Sigmoid colon (tissue), 6 donors: ENCODE measurements at regions not wholly inside any gene's neighbourhood (a gene's known extent, or its start where the extent isn't known, plus 50 kb on each side); places are given as distances from the start of the nearest gene placed in this dataset.

Experiments
- DNase-seq: peaks from one replicate; pipeline ENCODE4 v3.0.0-alpha.2; 2019
- H3K27ac ChIP-seq, 4 donors: fragments of 200-600 bp; sonication (generic); one replicate each; pipeline ENCODE4 v1.5.1; 2016 to 2019; ENCODE audit warnings: mild to moderate bottlenecking in 1 of 4
- H3K27me3 ChIP-seq, 3 donors: fragments of 200-600 bp; sonication (generic); one replicate each; pipeline ENCODE4 v1.5.1; 2019; ENCODE audit warnings: mild to moderate bottlenecking in 1 of 3
- H3K36me3 ChIP-seq, 4 donors: fragments of 200-600 bp; sonication (generic); one replicate each; pipeline ENCODE4 v1.5.1; 2016 to 2019
- H3K4me1 ChIP-seq, 4 donors: fragments of 200-600 bp; sonication (generic); one replicate each; pipeline ENCODE4 v1.5.1; 2017 to 2019
- H3K4me3 ChIP-seq, 4 donors: fragments of 200-600 bp; sonication (generic); one replicate each; pipeline ENCODE4 v1.5.1; 2017 to 2019; ENCODE audit warnings: mild to moderate bottlenecking in 2 of 4, moderate library complexity in 1 of 4
- H3K9me3 ChIP-seq, 4 donors: fragments of 200-600 bp in 3 of 4; sonication (generic) in 3 of 4; one replicate each; pipeline versions ENCODE4 v1.5.1 to v1.6.1; 2013 to 2019
- EP300 ChIP-seq, 4 donors: sonication (generic); formaldehyde crosslinking; IDR thresholded peaks; one replicate each; pipeline ENCODE4 v1.6.1; 2017; ENCODE audit warnings: antibody characterized with exemption in 4 of 4
- POLR2A ChIP-seq, 2 donors: fragments of 450-650 bp; IDR thresholded peaks; one replicate each; pipeline ENCODE4 v1.6.1; 2016; ENCODE audit warnings: antibody characterized with exemption in 2 of 2, mild to moderate bottlenecking in 2 of 2, moderate library complexity in 2 of 2
- POLR2AphosphoS5 ChIP-seq, 4 donors: sonication (generic); formaldehyde crosslinking; IDR thresholded peaks; one replicate each; pipeline ENCODE4 v1.6.1; 2017; ENCODE audit warnings: antibody characterized with exemption in 4 of 4
- WGBS, 2 donors: extraction: QIAGEN DNeasy Blood & Tissue Kit; methylation state at CpG; one replicate each; pipeline ENCODE4 v1.1.7; 2013; 5-methylcytosine and 5-hydroxymethylcytosine counted together
- intact Hi-C: fragments of 100-400 bp; cut with DNase I; formaldehyde crosslinking; loops from one replicate; pipeline ENCODE4 v1.15.1; 2023
- small RNA-seq, 3 donors: library from RNA; depleted of rRNA; stranded (forward); fragments of <200 nt; gene quantifications; one replicate each; pipeline ENCODE3, GENCODE V24; 2016
- TF ChIP-seq, protein P1 (sequence below), 4 experiments: fragments of 450-650 bp in 3 of 4; fragments of 200-600 bp in 1 of 4; IDR thresholded peaks; one replicate each; pipeline ENCODE4 v1.5.1; 2016 to 2019; ENCODE audit warnings: antibody characterized with exemption in 4 of 4, mild to moderate bottlenecking in 3 of 4, moderate library complexity in 2 of 4
- donor health status: healthy with polysubstance abuse.
- donor health status: healthy.

DNA sequence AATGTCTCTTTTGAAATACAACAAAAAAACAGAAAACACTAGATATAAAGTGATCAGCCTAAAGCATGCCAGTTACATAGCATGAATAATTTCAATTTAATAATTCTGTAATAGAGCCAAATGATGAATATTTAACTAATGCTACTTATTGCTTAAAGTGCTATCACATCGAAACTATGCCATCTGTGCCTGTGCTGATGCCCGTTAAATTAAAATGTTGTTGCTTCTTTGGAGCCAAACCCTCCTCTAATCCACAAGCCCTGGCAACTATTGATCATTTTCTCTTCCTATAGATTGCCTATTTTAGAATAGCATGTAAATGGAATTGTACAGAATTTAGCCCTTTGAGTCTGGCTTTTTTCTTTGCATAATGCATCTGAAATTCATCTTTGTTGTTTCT lies 356.2 kb downstream of the CHSY3 start:
- intact Hi-C loops: no loop called here

DNA sequence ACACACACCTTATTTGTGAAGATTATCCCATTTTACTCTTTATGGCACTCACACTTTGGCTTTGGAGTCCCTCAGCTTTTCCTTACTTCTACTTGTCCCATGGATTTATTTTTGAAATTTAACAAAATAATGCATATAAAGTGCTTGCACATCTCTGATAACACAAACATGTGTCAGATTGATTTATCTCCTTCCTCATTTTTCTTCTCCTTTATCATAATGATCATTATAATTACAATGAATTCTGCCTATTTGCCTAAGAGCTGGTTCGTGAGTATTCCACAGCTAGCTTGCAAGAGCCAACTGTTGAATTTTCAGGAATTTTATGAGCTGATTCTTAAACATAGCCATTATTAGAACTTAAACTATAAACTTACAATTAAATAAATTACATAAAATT lies 347.7 kb downstream of the CHSY3 start:
- TF ChIP-seq POLR2AphosphoS5 (IDR thresholded peaks at IDR 0.05): no peak
- no peak for TF ChIP-seq EP300 (IDR thresholded peaks at IDR 0.05)
- TF ChIP-seq, protein P1, sequence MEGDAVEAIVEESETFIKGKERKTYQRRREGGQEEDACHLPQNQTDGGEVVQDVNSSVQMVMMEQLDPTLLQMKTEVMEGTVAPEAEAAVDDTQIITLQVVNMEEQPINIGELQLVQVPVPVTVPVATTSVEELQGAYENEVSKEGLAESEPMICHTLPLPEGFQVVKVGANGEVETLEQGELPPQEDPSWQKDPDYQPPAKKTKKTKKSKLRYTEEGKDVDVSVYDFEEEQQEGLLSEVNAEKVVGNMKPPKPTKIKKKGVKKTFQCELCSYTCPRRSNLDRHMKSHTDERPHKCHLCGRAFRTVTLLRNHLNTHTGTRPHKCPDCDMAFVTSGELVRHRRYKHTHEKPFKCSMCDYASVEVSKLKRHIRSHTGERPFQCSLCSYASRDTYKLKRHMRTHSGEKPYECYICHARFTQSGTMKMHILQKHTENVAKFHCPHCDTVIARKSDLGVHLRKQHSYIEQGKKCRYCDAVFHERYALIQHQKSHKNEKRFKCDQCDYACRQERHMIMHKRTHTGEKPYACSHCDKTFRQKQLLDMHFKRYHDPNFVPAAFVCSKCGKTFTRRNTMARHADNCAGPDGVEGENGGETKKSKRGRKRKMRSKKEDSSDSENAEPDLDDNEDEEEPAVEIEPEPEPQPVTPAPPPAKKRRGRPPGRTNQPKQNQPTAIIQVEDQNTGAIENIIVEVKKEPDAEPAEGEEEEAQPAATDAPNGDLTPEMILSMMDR (IDR thresholded peaks at IDR 0.05): no peak
- no peak for TF ChIP-seq POLR2A (IDR thresholded peaks at IDR 0.05)
- Histone ChIP-seq H3K36me3 (no peaks in the 10 kb centered on the region), H3K4me3 (no peak overlapping the region), H3K27ac (no peak overlapping the region), H3K27me3 (no peaks in the 10 kb centered on the region), H3K9me3 (peaks cover 0 to 10% (median 0%) of the 10 kb centered on the region in 4 donors), H3K4me1 (no peaks in the 10 kb centered on the region)
- WGBS, 2 donors: 46 to 66% methylated on average over 1 of the region's 1 CpG
- no peak for DNase-seq
- intact Hi-C loops: no loop called here

More for the DNA sequence above, 356.2 kb downstream of the CHSY3 start:
- Histone ChIP-seq H3K27ac (no peak overlapping the region), H3K9me3 (peaks cover 0 to 7% (median 0%) of the 10 kb centered on the region in 4 donors), H3K4me1 (no peaks in the 10 kb centered on the region), H3K27me3 (no peaks in the 10 kb centered on the region), H3K4me3 (no peak overlapping the region), H3K36me3 (no peaks in the 10 kb centered on the region)
- no peak for DNase-seq
- no peak for TF ChIP-seq POLR2A (IDR thresholded peaks at IDR 0.05)
- TF ChIP-seq POLR2AphosphoS5 (IDR thresholded peaks at IDR 0.05): no peak
- TF ChIP-seq EP300 (IDR thresholded peaks at IDR 0.05): no peak
- TF ChIP-seq, protein P1 (IDR thresholded peaks at IDR 0.05): no peak
- 94% methylated on average over 2 of the region's 2 CpGs for WGBS, 2 donors

DNA sequence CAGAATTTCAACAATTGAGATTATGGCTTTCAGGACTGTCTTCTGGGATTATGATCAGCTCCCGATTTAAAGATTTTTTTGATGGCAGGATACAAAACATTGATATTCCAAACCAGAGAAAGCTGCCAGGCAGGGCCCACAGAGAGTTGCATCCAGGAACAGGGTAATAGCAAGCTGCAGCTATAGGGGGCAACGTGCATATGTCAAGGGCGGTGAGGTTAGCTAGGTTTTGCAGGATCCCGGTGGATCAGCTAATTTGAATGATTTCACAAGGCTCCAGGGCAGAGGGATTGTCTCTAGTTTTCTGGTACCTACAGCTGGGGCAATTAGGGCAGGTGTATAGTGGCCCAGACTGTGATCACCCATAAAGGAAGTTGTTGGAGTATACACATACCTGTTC lies 339.4 kb downstream of the CHSY3 start:
- H3K9me3 ChIP-seq: no peaks in the 10 kb centered on the region
- no peaks in the 10 kb centered on the region for H3K27me3 ChIP-seq
- no peaks in the 10 kb centered on the region for H3K36me3 ChIP-seq
- H3K27ac ChIP-seq: no peak overlapping the region
- intact Hi-C loops: no loop called here
- no peaks in the 10 kb centered on the region for H3K4me1 ChIP-seq
- no peak overlapping the region for H3K4me3 ChIP-seq
- 80 to 85% methylated on average over 4 of the region's 4 CpGs for WGBS, 2 donors
- no peak for DNase-seq
- TF ChIP-seq POLR2A (IDR thresholded peaks at IDR 0.05) (no peak), POLR2AphosphoS5 (IDR thresholded peaks at IDR 0.05) (no peak), EP300 (IDR thresholded peaks at IDR 0.05) (no peak)
- TF ChIP-seq, protein P1 (IDR thresholded peaks at IDR 0.05): no peak

DNA sequence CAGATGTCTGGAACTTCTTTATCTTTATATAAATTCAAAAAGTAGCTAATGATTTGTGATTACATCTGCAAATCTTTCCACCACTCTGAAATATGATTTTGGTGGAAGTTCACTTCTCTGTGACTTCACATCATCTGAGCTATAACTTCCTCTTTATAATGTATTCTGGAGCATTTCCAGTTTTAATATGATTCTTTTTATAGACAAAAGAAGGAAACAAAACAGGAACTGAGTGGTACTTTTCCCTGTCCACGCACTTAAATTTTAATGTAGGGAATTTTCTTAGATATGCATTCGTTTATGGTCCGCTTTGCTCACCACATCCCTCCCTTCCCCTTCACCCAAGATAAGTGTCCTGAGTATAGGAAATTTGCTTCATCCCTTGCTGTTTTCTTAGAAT lies 333.5 kb downstream of the CHSY3 start:
- no peaks in the 10 kb centered on the region for H3K27me3 ChIP-seq
- TF ChIP-seq, protein P1 (IDR thresholded peaks at IDR 0.05): no peak
- TF ChIP-seq EP300 (IDR thresholded peaks at IDR 0.05) (no peak), POLR2AphosphoS5 (IDR thresholded peaks at IDR 0.05) (no peak), POLR2A (IDR thresholded peaks at IDR 0.05) (no peak)
- H3K4me1 ChIP-seq: no peaks in the 10 kb centered on the region
- no peak overlapping the region for H3K4me3 ChIP-seq
- no peak overlapping the region for H3K27ac ChIP-seq
- H3K9me3 ChIP-seq: no peaks in the 10 kb centered on the region
- H3K36me3 ChIP-seq: no peaks in the 10 kb centered on the region
- intact Hi-C loops: no loop called here
- no peak for DNase-seq
- 31 to 42% methylated on average over 3 of the region's 3 CpGs for WGBS, 2 donors

Small RNA genes lying in the stretch of these regions (small RNA-seq; reads per million reads assigned to genes)
- 0 reads per million in 3 donors for gene AC113367.2
- gene RNU7-53P: 0 reads per million in 3 donors
